ENCODE measurements at regions not wholly inside any gene's neighbourhood (a gene's known extent, or its start where the extent isn't known, plus 50 kb on each side); places are given as distances from the start of the nearest gene placed in this dataset.

DNA sequence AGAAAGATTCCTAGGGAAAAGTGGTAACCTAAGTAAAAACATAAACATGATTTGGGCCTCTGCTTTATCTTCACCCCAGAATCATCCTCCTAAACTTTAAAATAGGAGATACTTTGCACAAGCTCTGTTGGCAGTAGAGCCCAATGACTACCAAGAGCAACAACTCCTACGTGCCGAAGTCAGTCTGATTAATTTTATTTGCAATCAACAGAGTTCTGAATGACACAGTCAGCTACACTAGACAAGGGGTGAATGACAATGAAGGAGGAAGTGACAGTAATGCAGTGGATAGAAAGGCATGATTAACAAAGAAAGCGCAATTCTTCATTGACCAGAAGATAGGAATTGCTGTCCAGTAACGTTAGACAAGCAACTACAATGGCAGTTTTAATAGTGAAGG, 957.9 kb upstream of the USP15 start:
- DNase-seq (no peak), ATAC-seq (ENCODE audit: low FRiP score in 2 of 2) (no peak)
- Histone ChIP-seq H3K27me3 (no peaks in the 10 kb centered on the region), H3K36me3 (no peaks in the 10 kb centered on the region), H3K4me3 (no peak overlapping the region), H3K4me1 (no peaks in the 10 kb centered on the region), H3K9me3 (no peaks in the 10 kb centered on the region), H3K27ac (no peak overlapping the region)
- TF ChIP-seq POLR2A (IDR thresholded peaks at IDR 0.05), result no peak
- TF ChIP-seq CTCF (IDR thresholded peaks at IDR 0.05), result no peak
- no peak for TF ChIP-seq EP300 (IDR thresholded peaks at IDR 0.05)
- no peak for TF ChIP-seq POLR2AphosphoS5 (IDR thresholded peaks at IDR 0.05)
- WGBS, 2 donors, result 79 to 86% methylated on average over 4 of the region's 4 CpGs

- DNase-seq (no peak), ATAC-seq (ENCODE audit: low FRiP score in 2 of 2) (no peak)
- 84 to 100% methylated on average over 1 to 2 of the region's 2 CpGs for WGBS, 2 donors
- H3K27ac ChIP-seq, result no peak overlapping the region
- TF ChIP-seq POLR2AphosphoS5 (IDR thresholded peaks at IDR 0.05) (no peak), EP300 (IDR thresholded peaks at IDR 0.05) (no peak), CTCF (IDR thresholded peaks at IDR 0.05) (no peak), POLR2A (IDR thresholded peaks at IDR 0.05) (no peak)
- H3K4me3 ChIP-seq, result no peak overlapping the region
- no peaks in the 10 kb centered on the region for H3K9me3 ChIP-seq
- no peaks in the 10 kb centered on the region for H3K36me3 ChIP-seq
- no peaks in the 10 kb centered on the region for H3K27me3 ChIP-seq
- H3K4me1 ChIP-seq, result no peaks in the 10 kb centered on the region
These were observed 952.0 kb upstream of the USP15 start for GRCh38 chr12:61308220-61308619.

DNA sequence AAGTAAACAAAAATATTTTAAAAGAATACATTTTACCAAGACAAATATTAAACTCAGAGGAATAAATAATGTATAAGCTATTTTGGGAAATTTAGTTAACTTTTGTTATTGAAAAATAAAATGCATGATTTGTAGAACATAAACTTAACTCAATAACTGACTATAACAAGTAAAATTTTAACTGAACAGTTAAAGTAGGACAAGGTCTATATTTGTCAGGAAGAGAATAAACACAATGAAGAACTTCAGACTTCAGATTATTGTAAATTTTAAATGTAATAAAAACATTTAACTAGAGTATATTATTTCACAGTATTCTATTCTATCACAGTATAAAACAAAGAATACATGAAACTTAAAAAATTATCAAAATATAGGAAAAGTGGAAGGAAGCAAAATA, 948.8 kb upstream of the USP15 start:
- H3K4me1 ChIP-seq, result no peaks in the 10 kb centered on the region
- H3K9me3 ChIP-seq, result no peaks in the 10 kb centered on the region
- no peak overlapping the region for H3K27ac ChIP-seq
- DNase-seq, result no peak
- ATAC-seq (ENCODE audit: low FRiP score in 2 of 2), result no peak
- no peaks in the 10 kb centered on the region for H3K27me3 ChIP-seq
- no peaks in the 10 kb centered on the region for H3K36me3 ChIP-seq
- TF ChIP-seq POLR2AphosphoS5 (IDR thresholded peaks at IDR 0.05) (no peak), CTCF (IDR thresholded peaks at IDR 0.05) (no peak), POLR2A (IDR thresholded peaks at IDR 0.05) (no peak), EP300 (IDR thresholded peaks at IDR 0.05) (no peak)
- H3K4me3 ChIP-seq, result no peak overlapping the region

GRCh38 chr12:61348871-61349270, 911.3 kb upstream of the USP15 start:
- ATAC-seq (ENCODE audit: low FRiP score in 2 of 2) (no peak), DNase-seq (no peak)
- Histone ChIP-seq H3K4me1 (no peaks in the 10 kb centered on the region), H3K27me3 (no peaks in the 10 kb centered on the region), H3K4me3 (no peak overlapping the region), H3K36me3 (no peaks in the 10 kb centered on the region), H3K9me3 (no peaks in the 10 kb centered on the region), H3K27ac (no peak overlapping the region)
- WGBS, 2 donors, result 78 to 92% methylated on average over 3 of the region's 3 CpGs
- TF ChIP-seq EP300 (IDR thresholded peaks at IDR 0.05) (no peak), POLR2AphosphoS5 (IDR thresholded peaks at IDR 0.05) (no peak), POLR2A (IDR thresholded peaks at IDR 0.05) (no peak), CTCF (IDR thresholded peaks at IDR 0.05) (no peak)

DNA sequence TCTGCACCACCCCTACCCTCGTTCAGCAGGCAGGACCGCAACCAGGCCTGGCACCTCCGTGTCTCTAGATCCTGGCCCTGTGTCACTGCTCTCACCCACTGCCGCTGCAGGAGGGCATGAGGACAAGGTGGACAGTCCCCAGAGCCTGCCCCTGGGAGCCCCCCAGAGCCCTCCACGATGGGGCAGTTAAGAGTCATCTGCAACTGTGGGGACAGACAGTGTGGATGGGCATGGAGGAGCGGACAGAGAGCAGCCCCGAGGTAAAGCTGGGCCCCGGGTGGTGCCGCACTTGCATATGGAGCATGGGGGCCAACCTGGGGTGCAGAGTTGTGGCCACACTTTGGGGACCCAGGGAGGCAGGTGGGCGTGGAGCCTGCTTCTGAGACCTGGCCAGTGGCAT, 905.1 kb upstream of the USP15 start:
- Histone ChIP-seq H3K4me1 (no peaks in the 10 kb centered on the region), H3K9me3 (no peaks in the 10 kb centered on the region), H3K27me3 (no peaks in the 10 kb centered on the region), H3K4me3 (no peak overlapping the region), H3K27ac (no peak overlapping the region), H3K36me3 (no peaks in the 10 kb centered on the region)
- ATAC-seq (ENCODE audit: low FRiP score in 2 of 2) (peak in 1 of 2 donors; percentile 15), DNase-seq (peak in 1 of 2 donors; percentile 50)
- 85 to 89% methylated on average over 5 to 10 of the region's 10 CpGs for WGBS, 2 donors
- no peak for TF ChIP-seq EP300 (IDR thresholded peaks at IDR 0.05)
- no peak for TF ChIP-seq CTCF (IDR thresholded peaks at IDR 0.05)
- TF ChIP-seq POLR2A (IDR thresholded peaks at IDR 0.05), result no peak
- TF ChIP-seq POLR2AphosphoS5 (IDR thresholded peaks at IDR 0.05), result no peak
